ENCODE measurements at regions not wholly inside any gene's neighbourhood (a gene's known extent, or its start where the extent isn't known, plus 50 kb on each side); places are given as distances from the start of the nearest gene placed in this dataset.
"Not testable (repeated sequence)": the region's sequence is repeated elsewhere in the genome, so short reads cannot be mapped to it uniquely, and the experiment has no call there.

GRCh38 chr13:65564561-65564960 is 1665.6 kb downstream of the PCDH9 start:
- not testable (repeated sequence) for TF ChIP-seq FOXA1 (IDR thresholded peaks at IDR 0.05); FOXM1 (IDR thresholded peaks at IDR 0.05; ENCODE audit: borderline replicate concordance); SP1 (IDR thresholded peaks at IDR 0.05); SUZ12 (IDR thresholded peaks at IDR 0.05); FOXK2 (IDR thresholded peaks at IDR 0.05); ELF4 (IDR thresholded peaks at IDR 0.05); NFRKB (IDR thresholded peaks at IDR 0.05); TARDBP (IDR thresholded peaks at IDR 0.05); BHLHE40 (IDR thresholded peaks at IDR 0.05; ENCODE audit: borderline replicate concordance); HDGF (IDR thresholded peaks at IDR 0.05; ENCODE audit: borderline replicate concordance); CTBP1 (IDR thresholded peaks at IDR 0.05; ENCODE audit: borderline replicate concordance); LEF1 (IDR thresholded peaks at IDR 0.05; ENCODE audit: borderline replicate concordance)

Data from HEK293T (cell line).